ENCODE measurements at regions not wholly inside any gene's neighbourhood (a gene's known extent, or its start where the extent isn't known, plus 50 kb on each side); places are given as distances from the start of the nearest gene placed in this dataset.

DNA sequence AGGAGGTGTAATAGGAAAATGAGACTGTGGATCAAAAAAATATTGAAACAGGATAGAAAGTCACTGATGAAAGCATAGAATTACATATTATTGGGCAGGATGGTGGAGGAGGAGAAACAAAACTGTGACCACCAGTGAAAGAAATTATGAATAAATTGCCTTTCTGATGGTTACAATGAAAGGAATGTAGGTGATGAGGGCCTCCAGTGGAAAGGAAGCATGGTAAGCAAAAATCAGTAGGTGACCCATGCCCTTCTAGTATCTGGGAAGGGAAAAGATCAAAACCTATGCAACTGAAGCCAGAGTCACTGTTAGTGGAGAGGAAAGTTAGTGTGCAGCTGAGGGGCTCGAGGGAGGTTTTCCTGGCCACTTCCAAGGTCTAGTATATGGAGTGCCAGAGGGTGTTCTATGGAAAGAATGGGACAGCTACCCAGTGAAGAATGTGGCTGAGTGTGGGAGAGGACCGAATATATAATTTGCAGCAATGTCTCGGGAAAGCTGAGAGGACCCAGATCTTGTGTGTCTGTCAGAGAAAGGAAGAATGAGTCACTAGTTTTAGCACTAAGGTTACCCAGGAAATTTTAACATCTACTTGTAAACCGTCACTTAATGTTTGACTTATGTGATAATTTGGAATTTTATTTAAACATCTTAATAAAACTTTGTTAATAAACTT is 146.2 kb downstream of the NFKBIZ start:
- H3K4me1 ChIP-seq (ENCODE audit: control insufficient read depth, insufficient read depth, low read length), result peaks cover 29% of the 10 kb centered on the region
- no peaks in the 10 kb centered on the region for H3K79me2 ChIP-seq (ENCODE audit: control insufficient read depth, insufficient read depth, low read length)
- BruUV-seq (replicated peaks), result no TSS peak
- H3K36me3 ChIP-seq (ENCODE audit: control insufficient read depth in 2 of 2, insufficient read depth in 2 of 2, low read length in 1 of 2), result no peaks in the 10 kb centered on the region
- in situ Hi-C loops (cut with MboI) (no loop called here), intact Hi-C loops (cut with micrococcal nuclease; ENCODE audit: unreplicated experiment) (no loop called here)
- no peak for DNase-seq (ENCODE audit: low read depth, low spot score)
- POLR2A ChIA-PET, result interaction anchor here (1.0 to 1.1 kb wide), 3 partner anchors 55 to 271 kb away, joined by 3 read pairs; partner anchors contain the start of gene CEP97
- ATAC-seq, result peak; percentile 26; the same call in 1 of the 3 replicates
- RAD21 ChIA-PET (ENCODE audit: unreplicated experiment), result interaction anchor here (0.6 to 7.5 kb wide), 15 partner anchors 34 to 234 kb away, joined by 3 to 49 read pairs (median 4); partner anchors contain the start of gene NFKBIZ
- WGBS (ENCODE audit: insufficient coverage, insufficient replicate concordance, low lambda C conversion rate, missing lambda C conversion rate), result 38% methylated on average over 4 of the region's 4 CpGs
- CTCF ChIA-PET, result interaction anchor here (0.9 to 2.0 kb wide), 4 partner anchors 10 to 181 kb away, joined by 3 to 9 read pairs (median 6); no protein-coding TSS in a partner anchor
- TF ChIP-seq STAT3 (IDR thresholded peaks at IDR 0.05; ENCODE audit: low read depth, low read length) (no peak), HCFC1 (IDR thresholded peaks at IDR 0.05; ENCODE audit: low read length) (no peak)
- TF ChIP-seq, protein P1, sequence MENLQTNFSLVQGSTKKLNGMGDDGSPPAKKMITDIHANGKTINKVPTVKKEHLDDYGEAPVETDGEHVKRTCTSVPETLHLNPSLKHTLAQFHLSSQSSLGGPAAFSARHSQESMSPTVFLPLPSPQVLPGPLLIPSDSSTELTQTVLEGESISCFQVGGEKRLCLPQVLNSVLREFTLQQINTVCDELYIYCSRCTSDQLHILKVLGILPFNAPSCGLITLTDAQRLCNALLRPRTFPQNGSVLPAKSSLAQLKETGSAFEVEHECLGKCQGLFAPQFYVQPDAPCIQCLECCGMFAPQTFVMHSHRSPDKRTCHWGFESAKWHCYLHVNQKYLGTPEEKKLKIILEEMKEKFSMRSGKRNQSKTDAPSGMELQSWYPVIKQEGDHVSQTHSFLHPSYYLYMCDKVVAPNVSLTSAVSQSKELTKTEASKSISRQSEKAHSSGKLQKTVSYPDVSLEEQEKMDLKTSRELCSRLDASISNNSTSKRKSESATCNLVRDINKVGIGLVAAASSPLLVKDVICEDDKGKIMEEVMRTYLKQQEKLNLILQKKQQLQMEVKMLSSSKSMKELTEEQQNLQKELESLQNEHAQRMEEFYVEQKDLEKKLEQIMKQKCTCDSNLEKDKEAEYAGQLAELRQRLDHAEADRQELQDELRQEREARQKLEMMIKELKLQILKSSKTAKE (IDR thresholded peaks at IDR 0.05; ENCODE audit: low read depth, poor library complexity, severe bottlenecking), result no peak
- no peaks in the 10 kb centered on the region for H4K20me1 ChIP-seq (ENCODE audit: control insufficient read depth, insufficient read depth)
- no peaks in the 10 kb centered on the region; the same call in 2 of the 3 replicates for H3K9me3 ChIP-seq (replicated peaks; ENCODE audit: control insufficient read depth, insufficient read depth, low read length)
- no peak overlapping the region for H3K4me2 ChIP-seq (ENCODE audit: control insufficient read depth, insufficient read depth)
- SMC1A ChIA-PET (ENCODE audit: uncharacterized antibody, unreplicated experiment), result interaction anchor here (0.6 to 6.1 kb wide), 23 partner anchors 9 to 229 kb away, joined by 3 to 56 read pairs (median 4); no protein-coding TSS in a partner anchor
- no peak overlapping the region for H3K9ac ChIP-seq (ENCODE audit: control insufficient read depth, insufficient read depth, low read length)
- H3K27me3 ChIP-seq (replicated peaks in 1 of 2; ENCODE audit: control insufficient read depth in 2 of 2, insufficient read depth in 2 of 2, low read length in 1 of 2), result no peaks in the 10 kb centered on the region
- H3K4me3 ChIP-seq, result no peak overlapping the region
- H3K27ac ChIP-seq (ENCODE audit: control insufficient read depth, insufficient read depth), result peak overlapping the region; percentile 22; the same call in 1 of the 2 replicates
- FAIRE-seq, result no peak
- H2AFZ ChIP-seq (ENCODE audit: control insufficient read depth, low read depth, low read length), result no peak overlapping the region
